GM12875 (cell line): ENCODE measurements at regions not wholly inside any gene's neighbourhood (a gene's known extent, or its start where the extent isn't known, plus 50 kb on each side); places are given as distances from the start of the nearest gene placed in this dataset.

Experiments used
- H3K4me3 ChIP-seq: one replicate; pipeline ENCODE4 v1.5.1; 2011; ENCODE audit warnings: low read depth, low read length, control low read depth
- CTCF ChIP-seq: IDR thresholded peaks from 2 replicates; pipeline ENCODE4 v1.5.1; 2011; ENCODE audit warnings: low read depth, mild to moderate bottlenecking, control low read depth, inconsistent platforms, low read length, moderate library complexity, borderline replicate concordance; ENCODE audit not compliant: insufficient read depth

DNA sequence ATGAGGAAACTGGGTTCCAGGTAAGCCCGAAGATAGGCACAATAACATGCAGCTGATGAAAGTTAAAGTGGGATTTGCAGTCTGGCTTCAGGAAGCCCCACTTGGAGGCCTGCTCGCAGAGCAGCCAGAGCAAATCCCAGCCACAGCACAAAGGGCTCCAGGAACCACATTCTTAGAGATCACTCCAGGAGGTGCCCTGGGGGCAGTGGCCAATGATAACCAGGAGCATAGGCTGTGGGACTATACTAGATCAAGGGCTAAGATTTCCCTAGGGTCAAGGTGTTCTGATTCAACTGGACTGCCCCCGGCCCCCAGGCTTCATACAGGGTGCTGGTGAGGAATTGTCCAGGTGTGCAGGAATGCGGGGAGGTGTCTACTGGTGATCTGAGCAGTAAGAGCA, 133.9 kb upstream of the PTPRT start:
- no peak overlapping the region for H3K4me3 ChIP-seq
- no peak for TF ChIP-seq CTCF

GRCh38 chr20:43322851-43323250, 133.1 kb upstream of the PTPRT start:
- TF ChIP-seq CTCF: no peak
- no peak overlapping the region for H3K4me3 ChIP-seq

GRCh38 chr20:43320536-43320935, 130.8 kb upstream of the PTPRT start:
- no peak for TF ChIP-seq CTCF
- H3K4me3 ChIP-seq: no peak overlapping the region

DNA sequence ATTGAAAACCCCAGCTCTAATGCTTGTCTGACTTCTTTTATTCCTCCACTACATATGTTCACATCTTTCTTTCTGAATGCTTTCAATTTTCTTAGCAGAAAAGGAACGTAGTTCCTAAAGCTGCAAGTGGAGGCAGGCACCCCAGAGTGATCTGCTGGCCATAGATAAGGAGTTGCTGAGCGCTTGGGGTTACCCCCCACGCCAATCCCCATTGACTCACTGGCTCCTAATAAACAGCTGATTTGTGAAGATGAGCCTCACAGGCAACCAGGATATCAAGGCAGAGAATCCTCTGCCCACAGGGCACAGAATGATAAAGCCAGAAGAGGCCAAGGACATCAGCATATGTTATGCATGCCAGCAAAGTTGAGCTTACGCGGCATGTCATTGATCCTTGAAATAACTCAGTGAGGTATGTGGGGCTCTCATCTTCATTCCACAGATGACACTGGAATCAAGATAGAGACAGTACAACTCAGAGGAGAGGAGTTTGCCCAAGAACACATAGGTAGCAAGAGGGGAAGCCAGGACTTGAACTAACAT, 129.1 kb upstream of the PTPRT start:
- no peak overlapping the region for H3K4me3 ChIP-seq
- no peak for TF ChIP-seq CTCF

DNA sequence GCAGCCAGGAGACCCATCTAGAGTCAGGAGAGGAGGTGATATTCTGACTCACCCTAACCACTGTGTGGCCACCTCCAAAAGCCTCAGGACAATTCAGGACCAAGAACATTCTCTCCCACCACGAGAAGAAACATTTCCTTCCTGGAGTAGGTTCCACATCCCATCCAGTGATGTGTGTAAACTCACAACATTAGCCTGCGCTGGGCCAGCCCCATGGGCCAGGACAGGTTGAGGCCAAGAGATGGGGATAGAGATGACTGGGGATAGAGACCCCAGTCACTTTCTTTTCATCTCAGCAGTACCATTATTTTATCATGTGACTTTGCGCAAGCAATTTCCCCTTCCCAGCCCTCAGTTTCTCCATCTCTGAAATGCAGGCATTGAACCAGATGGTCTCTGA, 126.6 kb upstream of the PTPRT start:
- TF ChIP-seq CTCF: no peak
- H3K4me3 ChIP-seq: no peak overlapping the region

DNA sequence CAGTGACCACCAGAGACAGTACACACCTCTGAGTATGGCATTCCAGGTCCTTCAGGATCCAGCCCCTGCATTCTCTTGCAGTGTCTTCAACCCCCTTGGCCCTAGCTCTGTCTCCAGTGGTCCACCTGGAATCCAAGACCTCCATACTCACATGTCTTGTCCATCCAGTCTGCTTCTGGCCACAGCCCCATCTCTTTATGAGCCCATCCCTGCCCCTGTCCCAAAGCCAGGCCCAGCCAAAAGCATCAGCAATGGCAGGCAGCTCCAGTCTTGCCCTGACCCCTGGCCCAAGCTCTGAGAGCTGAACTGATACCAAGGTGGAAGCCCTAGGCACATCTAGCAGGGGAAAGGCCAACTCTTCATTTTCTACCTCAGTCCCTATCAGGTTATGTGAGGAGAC, 119.6 kb upstream of the PTPRT start:
- no peak overlapping the region for H3K4me3 ChIP-seq
- TF ChIP-seq CTCF: no peak

DNA sequence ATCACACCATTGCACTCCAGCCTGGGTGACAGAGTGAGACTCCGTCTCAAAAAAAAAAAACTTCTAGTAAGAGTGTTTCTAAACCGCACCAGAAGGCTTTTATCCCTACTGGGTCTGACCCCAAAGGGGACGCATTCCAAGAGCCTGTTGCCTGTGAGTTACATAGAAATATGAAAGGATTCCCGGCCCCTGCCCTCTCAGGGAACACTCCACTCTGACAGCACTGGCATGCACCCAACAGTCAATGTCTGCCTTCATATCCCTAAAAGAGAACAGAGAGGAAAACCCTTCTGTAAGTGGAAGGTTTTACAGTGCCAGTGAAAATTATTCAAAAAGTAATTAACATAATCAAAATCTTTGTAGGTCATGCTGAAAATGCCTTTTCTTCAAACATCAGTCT, 117.1 kb upstream of the PTPRT start:
- no peak overlapping the region for H3K4me3 ChIP-seq
- TF ChIP-seq CTCF: no peak
